ENCODE measurements at regions not wholly inside any gene's neighbourhood (a gene's known extent, or its start where the extent isn't known, plus 50 kb on each side); places are given as distances from the start of the nearest gene placed in this dataset.
"Not testable (repeated sequence)": the region's sequence is repeated elsewhere in the genome, so short reads cannot be mapped to it uniquely, and the experiment has no call there.

DNA sequence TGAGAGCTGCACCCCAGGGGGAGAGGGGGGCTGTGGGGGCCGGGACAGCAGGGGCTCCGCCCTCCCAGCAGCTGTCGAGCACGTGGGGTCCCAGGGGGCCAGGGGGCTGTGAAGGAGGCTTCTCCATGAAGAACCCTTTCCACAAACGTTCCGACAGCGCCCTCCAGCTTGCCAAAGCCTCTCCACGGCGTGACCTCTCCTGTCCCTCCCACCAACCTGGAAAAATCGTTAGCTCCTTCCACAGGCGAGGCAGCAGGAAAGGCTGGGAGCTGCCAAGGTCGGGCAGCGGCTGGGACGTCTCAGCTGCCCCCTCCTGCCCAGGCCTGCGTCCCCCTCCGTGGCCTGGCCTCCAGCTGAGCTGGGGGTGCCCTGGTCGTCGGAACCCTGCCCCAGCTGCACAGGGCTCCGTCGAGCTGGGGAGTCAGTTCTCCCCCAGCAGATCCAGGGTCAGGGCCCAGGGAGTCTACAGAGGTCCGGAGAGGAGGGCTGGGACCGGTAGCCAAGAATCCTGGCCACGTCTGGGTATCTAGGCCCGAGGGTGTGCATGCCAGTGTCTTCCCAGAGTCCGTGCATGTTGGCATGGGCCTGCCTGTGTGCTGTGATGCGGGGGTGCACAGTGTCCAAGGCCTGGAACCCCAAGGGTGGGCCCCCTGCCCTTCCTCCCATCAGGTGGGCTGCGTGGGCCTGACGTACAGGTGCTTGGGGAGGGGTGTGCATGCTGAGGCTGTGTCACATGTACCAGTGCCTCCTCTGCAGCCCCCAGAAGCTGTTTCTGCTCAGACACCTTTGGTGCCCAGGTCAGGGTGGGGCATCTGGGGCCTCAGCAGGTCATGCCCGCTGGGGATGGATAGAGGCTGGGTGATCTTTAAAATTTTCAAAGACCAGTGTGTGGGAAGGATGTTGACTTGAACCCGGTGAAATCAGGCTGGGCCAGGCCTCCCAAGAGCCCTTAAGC, 66.5 kb downstream of the UNCX start:
- FAIRE-seq, result no peak
- no peak for DNase-seq (ENCODE audit: low spot score in 2 of 2)

DNA sequence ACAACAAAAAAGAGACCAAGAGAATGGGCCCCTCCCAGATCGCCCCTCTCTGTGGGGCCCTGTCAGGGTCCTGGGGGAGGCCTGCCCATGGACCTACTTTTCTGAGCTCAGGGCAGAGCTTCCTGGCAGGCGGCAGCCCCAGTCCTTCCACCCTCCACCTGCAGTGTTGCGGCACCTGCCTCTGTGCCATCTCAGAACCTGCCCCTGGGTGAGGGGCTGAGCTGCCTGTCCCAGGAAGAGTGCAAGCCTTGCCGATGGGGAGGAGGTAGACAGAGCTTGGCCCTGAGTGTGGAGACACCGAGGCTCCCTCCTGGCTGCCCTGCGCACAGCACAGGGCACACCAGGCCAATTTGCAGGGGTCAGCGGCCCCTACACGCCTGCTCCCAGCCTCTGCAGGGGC, 67.5 kb downstream of the UNCX start:
- FAIRE-seq, result no peak
- DNase-seq (ENCODE audit: low spot score in 2 of 2), result no peak

DNA sequence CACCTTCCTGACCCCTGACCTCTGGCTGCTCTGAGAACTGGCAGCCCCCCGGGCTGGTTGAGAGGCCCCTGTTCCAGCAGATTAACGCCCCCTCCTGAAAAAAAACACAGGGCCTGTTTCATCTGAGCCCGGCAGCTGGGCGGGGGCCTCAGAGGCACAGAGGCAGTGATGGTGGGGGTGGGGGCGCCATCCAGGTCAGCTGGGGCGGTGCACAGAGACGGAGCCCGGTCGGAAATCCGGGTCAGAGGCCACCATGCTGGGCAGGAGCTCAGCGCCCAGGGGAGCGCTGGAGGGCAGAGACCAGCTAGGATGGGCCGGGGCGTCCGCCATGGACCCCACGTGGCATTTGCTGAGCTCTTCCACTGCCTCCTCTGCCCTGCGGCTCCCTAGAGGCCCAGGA, 68.0 kb downstream of the UNCX start:
- DNase-seq (ENCODE audit: low spot score in 2 of 2) (no peak), FAIRE-seq (no peak)

DNA sequence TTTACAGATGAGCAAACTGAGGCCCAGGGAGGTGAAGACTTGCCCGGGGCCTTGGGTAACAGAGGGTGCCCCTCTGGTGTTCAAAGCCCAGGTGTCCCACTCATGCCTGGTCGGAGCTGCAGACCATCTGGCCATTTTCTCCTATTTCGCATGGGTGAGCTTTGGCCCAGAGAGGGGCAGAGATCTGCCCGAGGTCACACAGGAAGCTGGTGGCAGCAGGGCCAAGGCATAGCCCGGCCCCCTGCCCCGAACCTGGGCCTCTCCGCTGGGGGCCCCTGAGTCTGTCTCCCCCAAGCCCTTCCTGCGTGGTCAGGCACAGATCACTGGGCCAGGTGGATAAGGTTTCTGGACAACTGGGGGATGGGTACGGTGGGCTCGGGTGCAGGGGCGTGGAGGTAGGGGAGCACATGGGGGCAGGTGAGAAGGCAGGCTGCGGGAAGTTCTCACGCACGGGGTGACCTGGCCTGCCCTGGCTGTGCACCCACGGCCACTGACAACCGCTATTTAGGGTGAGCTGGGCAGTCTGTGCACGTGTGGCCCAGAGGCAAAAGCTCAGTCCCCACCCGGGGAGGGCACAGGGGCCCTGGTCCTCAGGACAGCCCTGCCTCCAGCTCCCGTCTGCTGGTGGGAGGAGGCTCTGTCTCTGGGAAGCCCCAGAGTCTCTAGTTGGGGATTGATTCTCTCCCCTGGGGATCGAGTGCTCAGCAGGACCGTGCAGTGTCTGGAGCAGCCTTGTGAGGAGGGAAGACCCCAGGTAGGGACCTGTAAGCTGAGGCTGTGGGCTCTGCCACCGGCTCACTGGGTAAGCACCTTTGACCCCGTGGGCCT, 68.6 kb downstream of the UNCX start:
- no peak for FAIRE-seq
- no peak for DNase-seq (ENCODE audit: low spot score in 2 of 2)

DNA sequence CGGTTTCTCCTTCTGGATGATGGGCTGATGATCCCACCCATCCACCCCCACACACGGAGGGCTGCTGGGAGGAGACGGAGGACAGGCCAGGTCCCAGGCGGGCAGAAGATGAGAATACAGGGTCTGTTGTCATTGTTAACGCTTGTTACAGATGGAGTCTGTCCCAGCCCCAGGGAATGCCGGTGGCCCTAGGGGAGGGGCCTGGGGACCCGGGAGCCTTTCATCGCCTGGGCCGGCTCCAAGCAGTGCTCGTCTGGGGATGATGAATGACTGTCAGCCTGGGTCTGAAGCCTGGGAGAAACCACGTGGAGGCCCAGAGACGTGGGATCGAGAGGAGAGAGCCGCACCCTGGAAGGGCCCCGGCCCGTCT, 69.2 kb downstream of the UNCX start:
- DNase-seq (ENCODE audit: low spot score in 2 of 2) (no peak), FAIRE-seq (no peak)

DNA sequence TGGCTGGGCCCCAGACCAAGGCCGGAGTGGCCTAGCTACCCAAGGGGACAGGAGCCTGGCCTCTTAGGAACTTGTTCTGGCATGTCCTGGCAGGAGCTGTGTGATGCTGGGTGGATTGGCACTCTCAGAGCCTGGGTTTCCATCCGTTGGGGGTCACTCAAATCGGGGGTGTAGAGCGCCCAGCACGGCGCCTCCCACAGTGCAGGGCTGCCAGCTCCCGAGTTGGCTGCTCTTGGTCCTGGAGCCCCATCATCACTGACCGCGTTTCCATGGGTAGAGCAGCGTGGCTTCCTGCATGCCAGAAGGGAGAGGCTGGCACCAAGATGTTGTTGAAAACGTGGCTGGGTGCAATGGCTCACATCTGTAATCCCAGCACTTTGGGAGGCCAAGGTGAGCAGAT, 70.3 kb downstream of the UNCX start:
- DNase-seq (ENCODE audit: low spot score in 2 of 2) (no peak), FAIRE-seq (no peak)

DNA sequence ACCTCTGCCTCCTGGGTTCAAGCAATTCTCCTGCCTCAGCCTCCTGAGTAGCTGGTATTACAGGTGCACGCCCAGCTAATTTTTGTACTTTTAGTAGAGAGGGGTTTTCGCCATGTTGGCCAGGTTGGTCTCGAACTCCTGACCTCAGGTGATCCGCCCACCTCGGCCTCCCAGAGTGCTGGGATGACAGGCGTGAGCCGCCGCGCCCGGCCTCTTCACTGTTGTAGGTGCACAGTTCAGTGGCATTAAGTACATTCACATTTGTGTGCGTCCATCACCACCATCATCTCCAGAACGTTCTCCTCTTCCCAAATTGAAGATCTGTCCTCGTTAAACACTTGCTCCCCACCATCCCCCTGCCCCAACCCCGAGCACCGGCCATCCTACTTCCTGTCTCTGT, 71.3 kb downstream of the UNCX start:
- DNase-seq (ENCODE audit: low spot score in 2 of 2); FAIRE-seq: not testable (repeated sequence)

DNA sequence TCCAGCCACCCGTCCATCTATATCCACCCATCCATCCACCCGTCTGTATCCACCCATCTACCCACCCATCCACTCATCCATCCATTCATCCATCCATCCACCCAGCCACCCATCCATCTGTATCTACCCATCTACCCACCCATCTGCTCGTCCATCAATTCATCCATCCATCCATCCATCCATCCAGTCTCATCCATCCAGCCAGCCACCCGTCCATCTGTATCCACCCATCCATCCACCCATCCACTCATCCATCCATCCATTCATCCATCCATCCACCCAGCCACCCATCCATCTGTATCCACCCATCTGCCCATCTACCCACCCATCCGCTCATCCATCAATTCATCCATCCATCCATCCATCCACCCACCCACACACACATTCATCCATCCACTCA, 73.2 kb downstream of the UNCX start:
- FAIRE-seq (no peak), DNase-seq (ENCODE audit: low spot score in 2 of 2) (no peak)

DNA sequence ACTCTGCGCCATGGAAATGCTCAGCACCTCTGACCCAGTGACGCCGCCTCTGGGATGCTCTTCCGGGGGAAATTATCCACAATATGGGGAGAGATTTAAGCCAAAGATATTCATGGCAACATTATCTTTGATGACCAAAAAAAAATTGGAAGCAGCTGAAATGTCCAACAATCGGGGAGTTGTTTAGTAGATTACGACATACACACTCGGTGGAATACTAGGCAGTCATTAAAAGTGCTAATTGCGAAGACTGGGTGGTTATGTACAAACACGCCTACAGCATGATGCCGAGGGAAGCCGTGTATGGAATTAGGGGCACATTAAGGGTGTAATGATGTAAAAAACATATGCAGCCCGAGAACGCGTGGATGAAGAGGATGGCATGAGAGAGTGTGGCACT, 75.2 kb downstream of the UNCX start:
- FAIRE-seq, result no peak
- DNase-seq (ENCODE audit: low spot score in 2 of 2), result no peak

DNA sequence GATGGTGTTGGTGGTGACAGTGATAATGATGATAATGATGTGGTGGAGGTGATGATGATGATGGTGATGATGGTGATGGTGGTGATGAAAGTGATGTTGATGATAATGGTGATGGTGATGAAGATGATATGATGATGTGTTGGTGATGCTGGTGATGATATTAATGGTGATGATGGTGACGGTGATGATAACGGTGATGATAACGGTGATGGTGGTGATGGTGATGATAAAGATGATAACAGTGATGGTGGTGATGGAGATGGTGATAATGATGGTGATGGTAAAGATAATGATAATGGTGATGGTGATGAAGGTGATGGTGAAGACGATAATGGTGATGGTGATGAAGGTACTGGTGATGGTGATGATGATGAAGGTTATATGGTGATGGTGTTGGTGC, 76.6 kb downstream of the UNCX start:
- FAIRE-seq, result no peak
- DNase-seq (ENCODE audit: low spot score in 2 of 2), result no peak

DNA sequence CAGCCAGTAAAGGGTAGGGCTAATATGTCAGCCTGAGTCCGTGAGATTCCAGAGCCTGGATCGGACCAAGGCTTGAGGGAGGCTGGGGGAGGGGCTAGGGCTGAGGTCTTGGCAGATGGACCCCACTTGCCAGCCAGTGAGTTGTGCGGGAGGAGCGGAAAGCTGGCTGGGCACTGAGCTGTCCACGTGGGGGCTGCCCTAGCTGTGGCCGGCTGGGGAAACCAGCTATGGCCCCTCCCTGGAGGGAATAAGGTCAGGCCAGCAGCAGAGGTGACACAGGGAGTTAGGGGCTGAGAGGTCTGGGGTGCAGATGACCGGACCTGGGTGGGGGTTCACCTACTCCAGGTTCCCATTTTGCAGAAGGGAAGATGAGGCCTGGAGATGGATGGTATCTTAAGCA, 77.3 kb downstream of the UNCX start:
- no peak for FAIRE-seq
- DNase-seq (ENCODE audit: low spot score in 2 of 2), result no peak

DNA sequence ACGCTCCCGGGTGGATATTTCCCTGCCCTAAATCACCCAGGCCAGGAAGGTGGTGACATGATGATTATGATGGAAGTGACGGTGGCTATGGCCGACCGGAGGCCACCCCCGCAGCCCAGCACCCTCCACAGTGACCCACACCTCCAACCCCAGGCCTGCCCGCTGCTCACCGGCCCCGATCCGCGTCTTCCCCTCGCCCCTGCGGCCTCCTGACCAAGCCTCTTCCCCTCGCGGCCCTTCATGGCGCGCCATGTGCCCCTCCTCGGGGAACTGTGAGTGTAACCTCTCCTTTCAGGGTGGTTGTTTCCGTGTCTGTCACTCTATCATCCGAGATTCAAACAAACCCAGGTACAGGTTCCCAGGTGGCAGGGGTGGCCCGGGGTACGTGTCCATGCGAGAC, 78.3 kb downstream of the UNCX start:
- FAIRE-seq (no peak), DNase-seq (ENCODE audit: low spot score in 2 of 2) (no peak)

DNA sequence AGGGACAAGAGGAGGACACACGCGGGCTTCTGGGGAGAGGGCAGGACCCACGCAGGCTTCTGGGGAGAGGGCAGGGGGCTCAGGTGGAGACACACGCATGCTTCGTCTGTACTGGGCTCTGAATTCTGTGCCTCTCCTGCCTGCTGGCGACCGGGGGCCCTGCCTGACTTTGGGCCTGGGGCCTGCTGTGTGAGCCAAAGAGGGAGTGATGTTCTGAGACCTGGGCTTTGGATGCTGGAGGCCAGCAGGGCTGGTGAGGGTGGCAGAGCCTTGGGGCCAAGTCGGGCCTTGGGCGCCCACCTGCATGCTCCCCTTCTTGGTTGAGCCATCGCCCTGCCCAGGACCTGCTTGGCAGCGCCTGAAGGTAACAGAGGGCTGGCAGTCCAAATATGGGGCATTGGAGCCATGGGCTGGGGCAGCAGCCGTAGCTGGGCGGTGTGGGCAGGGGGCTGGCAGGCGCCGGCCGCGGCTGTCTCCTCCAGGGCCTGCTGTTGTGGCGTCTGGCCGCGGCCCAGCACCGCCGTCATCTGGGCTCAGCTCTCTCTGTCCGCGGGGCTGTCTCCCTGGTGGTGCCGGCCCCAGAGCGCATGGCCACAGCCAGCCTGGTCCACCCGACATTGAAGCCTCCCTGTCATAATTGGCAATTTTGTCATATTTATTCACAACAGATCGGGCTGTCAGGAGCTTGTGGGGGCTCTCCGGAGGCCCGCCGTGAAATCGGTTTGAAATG, 78.9 kb downstream of the UNCX start:
- no peak for FAIRE-seq
- DNase-seq (ENCODE audit: low spot score in 2 of 2), result no peak

DNA sequence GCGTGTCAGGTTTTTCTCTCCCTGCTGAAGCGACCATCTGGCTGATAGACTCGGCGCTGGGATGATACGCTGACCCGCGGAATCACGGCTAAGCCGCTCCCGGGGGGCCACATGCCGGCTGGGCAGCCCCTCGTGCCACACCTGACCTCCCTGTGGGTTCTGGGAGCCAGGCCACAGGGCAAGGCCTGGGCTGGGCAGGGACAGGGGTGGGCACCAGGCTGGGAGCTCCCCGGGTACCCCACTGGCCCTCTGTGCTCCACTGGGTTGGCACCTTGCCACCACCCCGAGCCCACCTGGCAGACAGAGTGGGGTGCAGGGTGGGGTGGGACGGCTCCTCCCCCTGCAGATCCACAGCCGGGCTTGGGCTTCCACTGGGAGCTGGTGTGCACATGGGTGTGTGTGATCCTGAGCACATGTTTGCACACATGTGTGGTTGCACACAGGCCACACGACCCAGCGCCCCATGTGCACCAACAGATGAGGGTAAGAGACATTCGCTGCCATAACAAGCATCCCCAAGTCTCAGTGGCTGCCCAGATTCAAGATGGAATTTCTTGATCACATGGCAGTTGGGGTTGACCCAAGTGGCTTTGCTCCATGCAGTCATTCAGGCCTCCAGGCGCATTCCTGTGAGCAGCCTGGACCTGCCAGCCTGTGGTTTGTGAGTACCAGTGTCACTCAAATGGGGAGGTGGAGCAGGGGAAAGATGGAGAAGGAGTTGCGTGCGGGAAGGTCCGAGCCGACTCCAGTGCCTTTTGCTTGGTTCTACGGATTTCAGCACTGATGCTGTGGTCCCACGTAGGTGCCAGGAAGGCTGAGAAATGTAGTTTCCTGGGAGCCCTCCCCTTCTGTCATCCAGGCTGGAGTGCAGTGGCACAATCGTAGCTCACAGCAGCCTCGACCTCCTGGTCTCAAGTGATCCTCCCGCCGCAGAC, 79.7 kb downstream of the UNCX start:
- FAIRE-seq, result no peak

DNA sequence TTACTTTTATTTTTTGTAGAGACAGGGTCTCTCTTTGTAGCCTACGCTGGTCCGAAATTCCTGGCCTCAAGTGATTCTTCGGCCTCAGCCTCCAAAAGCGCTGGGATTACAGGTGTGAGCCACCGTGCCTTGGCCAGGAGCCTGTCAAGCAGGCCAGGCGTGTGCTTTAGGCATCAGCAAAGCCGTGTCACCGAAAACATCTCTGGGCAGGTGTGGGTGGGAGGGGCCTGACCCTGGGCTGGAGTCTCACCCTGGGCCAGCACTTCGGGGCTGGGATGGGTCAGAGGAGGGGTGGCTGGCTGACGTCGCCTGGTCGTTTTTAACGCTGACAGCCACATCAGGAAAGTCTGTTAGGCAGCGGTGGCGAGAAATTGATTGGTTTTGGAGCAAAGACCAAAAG, 80.9 kb downstream of the UNCX start:
- FAIRE-seq, result no peak
- DNase-seq (ENCODE audit: low spot score in 2 of 2), result no peak

More for the DNA sequence above, 79.7 kb downstream of the UNCX start:
- DNase-seq (ENCODE audit: low spot score in 2 of 2), result no peak

DNA sequence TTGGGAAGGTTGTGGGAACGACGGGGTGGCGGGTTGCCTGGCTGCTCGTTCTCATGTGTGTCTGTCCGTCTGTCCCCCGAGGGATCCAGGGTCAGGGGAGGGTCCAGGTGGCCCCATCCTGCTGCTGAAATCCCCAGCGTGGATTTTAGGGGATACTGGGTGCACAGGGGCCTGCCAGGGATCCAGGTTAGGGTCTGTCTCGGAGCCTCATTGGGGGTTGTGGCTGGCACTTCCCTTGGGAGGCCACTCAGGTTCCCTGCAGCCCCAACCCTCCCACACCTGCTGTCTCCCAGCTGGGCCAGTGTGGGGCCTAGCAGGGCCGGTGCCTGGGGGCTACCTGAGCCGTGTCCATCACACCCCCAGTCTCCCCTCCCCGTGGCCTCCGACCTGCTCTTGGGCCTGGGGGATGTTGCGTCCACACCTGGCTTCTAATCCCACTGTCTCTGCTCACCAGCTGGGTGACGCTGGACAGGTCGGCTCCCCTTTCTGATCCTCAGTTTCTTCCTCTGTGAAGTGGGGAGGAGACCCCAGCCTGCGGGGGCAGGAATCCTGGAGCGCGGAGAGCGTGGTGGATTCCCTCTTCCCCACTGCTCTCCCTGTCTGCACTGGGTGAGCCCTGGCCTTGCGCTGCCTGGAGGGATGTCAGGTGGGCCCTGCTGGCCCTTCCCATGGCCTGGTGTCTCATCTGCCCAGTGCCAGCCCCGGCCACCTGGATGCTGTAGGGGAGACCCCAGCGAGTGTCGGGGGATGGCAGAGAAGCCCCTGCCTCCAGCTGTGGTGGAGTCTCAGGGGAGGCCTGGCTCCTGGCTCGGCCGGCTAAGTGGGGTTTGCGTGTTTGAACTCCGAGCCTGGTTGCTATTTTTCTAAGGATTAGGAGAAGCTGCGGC, 81.6 kb downstream of the UNCX start:
- FAIRE-seq (no peak), DNase-seq (ENCODE audit: low spot score in 2 of 2) (no peak)

DNA sequence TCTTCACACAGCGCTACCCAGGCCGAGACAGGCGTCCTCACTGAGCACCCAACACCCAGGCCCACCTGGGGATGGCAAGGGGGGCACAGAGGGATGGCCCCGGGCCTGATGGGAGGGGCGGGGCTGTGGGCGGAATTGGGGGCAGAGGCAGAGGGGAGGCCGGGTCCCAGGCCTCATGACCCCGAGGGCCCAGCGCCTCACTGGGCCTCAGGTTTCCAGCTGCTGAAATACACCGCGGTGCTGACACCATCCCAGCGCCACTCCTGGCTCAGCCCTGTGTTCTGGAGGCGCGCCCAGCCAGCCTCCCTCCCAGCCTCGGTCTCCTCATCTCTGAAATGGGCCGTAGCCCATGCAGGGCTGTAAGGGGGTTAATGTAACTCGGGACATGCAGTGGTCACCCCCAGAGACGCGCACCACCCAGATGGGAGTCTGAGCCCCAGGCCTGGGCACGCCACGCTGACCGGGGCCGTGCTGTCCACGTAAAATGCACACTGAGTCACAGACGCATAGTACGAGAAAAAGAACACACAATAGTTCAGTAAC, 82.3 kb downstream of the UNCX start:
- DNase-seq (ENCODE audit: low spot score in 2 of 2), result no peak
- FAIRE-seq, result no peak

DNA sequence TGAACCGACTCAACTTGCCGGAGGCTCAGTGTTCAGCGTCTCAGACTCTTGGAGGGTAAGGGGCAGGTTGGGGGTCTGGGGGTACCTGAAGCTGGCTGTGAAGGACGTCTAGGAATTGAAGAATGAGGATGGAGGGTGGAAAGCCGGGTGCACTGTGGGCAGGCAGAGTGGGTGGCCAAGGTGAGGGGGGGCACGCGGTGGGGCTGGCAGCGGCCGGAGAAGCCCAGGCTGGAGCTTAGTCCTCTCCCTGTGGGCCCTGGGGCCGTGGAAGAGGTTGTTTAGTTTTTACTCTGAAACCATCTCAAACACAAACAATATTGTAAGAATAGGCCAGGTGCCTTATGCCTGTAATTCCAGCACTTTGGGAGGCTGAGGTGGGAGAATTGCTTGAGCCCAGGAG, 83.4 kb downstream of the UNCX start:
- FAIRE-seq, result no peak
- no peak for DNase-seq (ENCODE audit: low spot score in 2 of 2)

DNA sequence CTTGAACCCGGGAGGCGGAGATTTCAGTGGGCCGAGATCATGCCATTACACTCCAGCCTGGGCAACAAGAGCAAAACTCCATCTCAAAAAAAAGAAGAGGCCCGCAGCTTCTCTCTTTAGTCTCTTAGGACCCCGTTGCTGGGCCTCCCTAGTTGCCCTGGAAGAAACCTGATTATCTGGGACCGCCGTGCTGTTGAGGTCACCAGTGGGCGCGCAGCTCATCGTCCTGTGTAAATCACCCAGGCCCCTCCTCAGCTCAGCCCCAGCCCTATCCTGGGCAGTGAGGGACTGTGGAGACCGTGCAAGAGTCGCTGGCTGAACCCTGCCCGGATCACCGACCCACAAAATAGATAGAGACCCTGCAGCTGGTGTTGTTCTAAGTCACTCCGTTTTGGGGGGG, 85.0 kb downstream of the UNCX start:
- FAIRE-seq (no peak), DNase-seq (ENCODE audit: low spot score in 2 of 2) (no peak)

Measured in frontal cortex (tissue), 3 donors.